Right kidney (tissue), 1 donor: ENCODE measurements at regions not wholly inside any gene's neighbourhood (a gene's known extent, or its start where the extent isn't known, plus 50 kb on each side); places are given as distances from the start of the nearest gene placed in this dataset.
A peak's percentile ranks its signal among the peaks of the same experiment; 100 is the strongest.
"Not testable (repeated sequence)": the region's sequence is repeated elsewhere in the genome, so short reads cannot be mapped to it uniquely, and the experiment has no call there.

Experiments used
- DNase-seq: peaks from one replicate; pipeline ENCODE4 v3.0.0-alpha.2; 2016

- no peak for DNase-seq
Observed at GRCh38 chrX:39047174-39047573, 245.9 kb downstream of the MID1IP1 start.

- DNase-seq, result no peak
Observed at GRCh38 chrX:39049975-39050374, 248.7 kb downstream of the MID1IP1 start.

GRCh38 chrX:39050427-39050826, 249.2 kb downstream of the MID1IP1 start:
- no peak for DNase-seq

- DNase-seq, result no peak
Observed at GRCh38 chrX:39052751-39053150, 251.5 kb downstream of the MID1IP1 start.

- no peak for DNase-seq
Observed at GRCh38 chrX:39058724-39059123, 257.5 kb downstream of the MID1IP1 start.

- DNase-seq, result no peak
Observed at GRCh38 chrX:39059866-39060265, 258.6 kb downstream of the MID1IP1 start.

- no peak for DNase-seq
Observed at GRCh38 chrX:39063037-39063436, 261.8 kb downstream of the MID1IP1 start.

- DNase-seq, result no peak
Observed at GRCh38 chrX:39063702-39064101, 262.4 kb downstream of the MID1IP1 start.

- DNase-seq, result peak; percentile 3
Observed at GRCh38 chrX:39065051-39065871, 264.0 kb downstream of the MID1IP1 start.

GRCh38 chrX:39067866-39068265, 266.6 kb downstream of the MID1IP1 start:
- DNase-seq, result no peak

GRCh38 chrX:39068634-39069033, 267.4 kb downstream of the MID1IP1 start:
- not testable (repeated sequence) for DNase-seq

- no peak for DNase-seq
Observed at GRCh38 chrX:39070009-39070408, 268.8 kb downstream of the MID1IP1 start.

GRCh38 chrX:39073131-39073530, 271.9 kb downstream of the MID1IP1 start:
- DNase-seq, result no peak

- DNase-seq, result no peak
Observed at GRCh38 chrX:39096599-39096998, 295.3 kb downstream of the MID1IP1 start.

- DNase-seq, result no peak
Observed at GRCh38 chrX:39104745-39105144, 303.5 kb downstream of the MID1IP1 start.

GRCh38 chrX:39112143-39112542, 310.9 kb downstream of the MID1IP1 start:
- DNase-seq, result no peak

GRCh38 chrX:39115166-39115565, 313.9 kb downstream of the MID1IP1 start:
- DNase-seq, result no peak

- no peak for DNase-seq
Observed at GRCh38 chrX:39117101-39117500, 315.8 kb downstream of the MID1IP1 start.

GRCh38 chrX:39121903-39122302, 320.6 kb downstream of the MID1IP1 start:
- no peak for DNase-seq

- DNase-seq, result no peak
Observed at GRCh38 chrX:39125834-39126233, 324.6 kb downstream of the MID1IP1 start.

- DNase-seq, result no peak
Observed at GRCh38 chrX:39133971-39134370, 332.7 kb downstream of the MID1IP1 start.

GRCh38 chrX:39137363-39137954, 336.2 kb downstream of the MID1IP1 start:
- DNase-seq, result no peak

- DNase-seq, result no peak
Observed at GRCh38 chrX:39140581-39140980, 339.3 kb downstream of the MID1IP1 start.

GRCh38 chrX:39144323-39144722, 343.1 kb downstream of the MID1IP1 start:
- no peak for DNase-seq
